Esophagus squamous epithelium (tissue), 4 donors: ENCODE measurements at regions not wholly inside any gene's neighbourhood (a gene's known extent, or its start where the extent isn't known, plus 50 kb on each side); places are given as distances from the start of the nearest gene placed in this dataset.
"Not testable (repeated sequence)": the region's sequence is repeated elsewhere in the genome, so short reads cannot be mapped to it uniquely, and the experiment has no call there.

Experiments
- POLR2A ChIP-seq, 4 donors: fragments of 450-650 bp; IDR thresholded peaks; one replicate each; pipeline ENCODE4 v1.6.1; 2017; ENCODE audit warnings: antibody characterized with exemption in 4 of 4, mild to moderate bottlenecking in 4 of 4, moderate library complexity in 3 of 4
- TF ChIP-seq, protein P1 (sequence below), 6 experiments: fragments of 450-650 bp in 4 of 6; fragments of 200-600 bp in 2 of 6; sonication (generic) in 2 of 6; IDR thresholded peaks; one replicate each; pipeline ENCODE4 v1.5.1; 2016 to 2019; ENCODE audit warnings: antibody characterized with exemption in 6 of 6, mild to moderate bottlenecking in 4 of 6, moderate library complexity in 4 of 6

DNA sequence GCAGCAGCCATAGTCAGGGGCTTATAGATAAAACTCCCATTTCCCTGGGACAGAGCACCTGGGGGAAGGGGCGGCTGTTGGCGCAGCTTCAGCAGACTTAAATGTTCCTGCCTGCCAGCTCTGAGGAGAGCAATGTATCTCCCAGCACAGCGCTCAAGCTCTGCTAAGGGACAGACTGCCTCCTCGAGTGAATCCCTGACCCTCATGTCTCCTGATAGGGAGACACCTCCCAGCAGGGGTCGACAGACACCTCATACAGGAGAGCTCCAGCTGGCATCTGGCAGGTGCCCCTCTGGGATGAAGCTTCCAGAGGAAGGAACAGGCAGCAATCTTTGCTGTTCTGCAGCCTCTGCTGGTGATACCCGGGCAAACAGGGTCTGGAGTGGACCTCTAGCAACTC, 189.3 kb upstream of the EGLN3 start:
- TF ChIP-seq, protein P1, sequence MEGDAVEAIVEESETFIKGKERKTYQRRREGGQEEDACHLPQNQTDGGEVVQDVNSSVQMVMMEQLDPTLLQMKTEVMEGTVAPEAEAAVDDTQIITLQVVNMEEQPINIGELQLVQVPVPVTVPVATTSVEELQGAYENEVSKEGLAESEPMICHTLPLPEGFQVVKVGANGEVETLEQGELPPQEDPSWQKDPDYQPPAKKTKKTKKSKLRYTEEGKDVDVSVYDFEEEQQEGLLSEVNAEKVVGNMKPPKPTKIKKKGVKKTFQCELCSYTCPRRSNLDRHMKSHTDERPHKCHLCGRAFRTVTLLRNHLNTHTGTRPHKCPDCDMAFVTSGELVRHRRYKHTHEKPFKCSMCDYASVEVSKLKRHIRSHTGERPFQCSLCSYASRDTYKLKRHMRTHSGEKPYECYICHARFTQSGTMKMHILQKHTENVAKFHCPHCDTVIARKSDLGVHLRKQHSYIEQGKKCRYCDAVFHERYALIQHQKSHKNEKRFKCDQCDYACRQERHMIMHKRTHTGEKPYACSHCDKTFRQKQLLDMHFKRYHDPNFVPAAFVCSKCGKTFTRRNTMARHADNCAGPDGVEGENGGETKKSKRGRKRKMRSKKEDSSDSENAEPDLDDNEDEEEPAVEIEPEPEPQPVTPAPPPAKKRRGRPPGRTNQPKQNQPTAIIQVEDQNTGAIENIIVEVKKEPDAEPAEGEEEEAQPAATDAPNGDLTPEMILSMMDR (IDR thresholded peaks at IDR 0.05) = not testable (repeated sequence)
- TF ChIP-seq POLR2A (IDR thresholded peaks at IDR 0.05) = not testable (repeated sequence)
